ENCODE measurements at regions not wholly inside any gene's neighbourhood (a gene's known extent, or its start where the extent isn't known, plus 50 kb on each side); places are given as distances from the start of the nearest gene placed in this dataset.

DNA sequence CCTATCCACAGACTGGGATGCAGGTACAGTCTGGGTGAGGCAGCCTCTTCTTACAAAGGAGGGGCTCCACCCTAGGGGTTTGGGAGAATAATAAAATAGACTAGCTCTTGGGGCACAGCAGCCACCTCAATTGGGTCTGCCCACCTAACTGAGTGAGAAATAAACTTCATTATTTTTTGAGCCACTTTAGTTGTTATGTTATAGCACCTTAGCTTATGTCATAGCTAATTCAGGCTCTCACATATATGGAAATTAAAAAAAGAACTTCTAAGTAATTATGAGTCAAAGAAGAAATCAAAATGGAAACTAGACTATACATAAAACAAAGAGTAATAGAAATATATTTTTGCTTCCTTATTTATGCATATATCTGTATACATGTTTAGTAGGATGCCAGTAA, 318.5 kb upstream of the B3GALT2 start:
- DNase-seq (ENCODE audit: low spot score) = no peak

- no peak for DNase-seq (ENCODE audit: low spot score)
Measured at GRCh38 chr1:193498088-193498655, 311.8 kb upstream of the B3GALT2 start.

DNA sequence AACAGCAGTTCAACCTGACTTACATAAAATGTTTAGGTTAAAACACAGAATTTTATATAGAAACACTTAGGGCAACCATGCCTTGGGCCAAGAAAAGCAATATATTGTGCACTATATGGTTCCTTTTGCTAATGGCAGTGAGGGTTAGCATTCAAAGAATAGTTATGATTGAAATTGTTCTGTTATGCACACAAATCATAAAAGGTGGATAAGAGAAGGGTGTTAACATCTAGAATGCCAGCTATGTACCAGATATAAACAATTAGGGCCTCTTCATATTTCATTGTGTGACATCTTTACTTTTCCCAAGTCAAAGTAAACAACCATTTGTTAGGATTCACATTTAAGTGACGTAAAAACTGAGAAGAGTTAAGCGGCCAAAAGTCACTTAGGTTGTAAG, 308.0 kb upstream of the B3GALT2 start:
- no peak for DNase-seq (ENCODE audit: low spot score)

GRCh38 chr1:193489191-193489590, 302.8 kb upstream of the B3GALT2 start:
- DNase-seq (ENCODE audit: low spot score) = no peak

DNA sequence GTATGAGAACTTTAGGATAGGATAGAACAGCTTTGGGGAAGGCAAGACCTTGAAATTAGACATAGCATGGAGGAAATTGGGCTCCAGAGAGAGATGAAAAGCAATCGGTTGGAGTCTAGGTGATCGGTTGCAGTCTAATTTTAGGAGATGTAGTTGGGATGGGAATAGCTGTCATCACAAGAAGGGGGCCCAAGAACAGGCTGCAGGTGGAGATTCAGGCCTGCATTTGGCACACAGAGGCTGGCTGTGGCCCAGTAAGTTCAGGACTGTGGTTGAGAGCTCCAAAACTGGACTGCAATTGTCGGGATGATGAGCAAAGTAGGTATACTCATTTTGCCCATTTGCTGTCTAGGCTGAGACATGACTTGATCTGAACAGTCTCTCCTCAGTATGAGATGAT, 301.3 kb upstream of the B3GALT2 start:
- DNase-seq (ENCODE audit: low spot score) = no peak

DNA sequence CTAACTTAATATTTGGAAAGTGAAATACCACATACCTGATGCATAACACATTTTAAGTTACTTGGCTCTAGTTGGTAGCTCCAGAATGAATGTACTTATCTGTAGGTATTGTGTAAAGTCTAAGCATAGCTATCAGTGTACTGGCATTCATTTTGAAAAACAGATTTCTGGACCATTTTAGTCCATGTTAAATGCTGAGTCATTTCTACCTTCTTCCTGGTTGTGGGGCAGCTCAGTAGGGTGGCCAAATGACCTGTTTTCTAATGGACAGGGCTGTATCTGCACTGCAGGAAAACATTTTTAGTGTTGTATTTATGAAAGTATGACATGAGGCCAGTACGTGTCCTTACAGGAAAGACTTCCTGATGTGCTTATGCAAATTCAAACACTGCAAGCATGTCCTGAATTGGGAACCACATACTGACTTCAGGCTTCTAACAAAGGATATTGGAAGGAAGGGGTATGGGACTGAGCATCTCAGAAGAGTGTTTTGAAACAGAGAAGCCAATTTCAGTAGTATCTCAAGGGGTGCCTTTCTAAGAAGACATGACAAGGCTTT, 300.3 kb upstream of the B3GALT2 start:
- no peak for DNase-seq (ENCODE audit: low spot score)

DNA sequence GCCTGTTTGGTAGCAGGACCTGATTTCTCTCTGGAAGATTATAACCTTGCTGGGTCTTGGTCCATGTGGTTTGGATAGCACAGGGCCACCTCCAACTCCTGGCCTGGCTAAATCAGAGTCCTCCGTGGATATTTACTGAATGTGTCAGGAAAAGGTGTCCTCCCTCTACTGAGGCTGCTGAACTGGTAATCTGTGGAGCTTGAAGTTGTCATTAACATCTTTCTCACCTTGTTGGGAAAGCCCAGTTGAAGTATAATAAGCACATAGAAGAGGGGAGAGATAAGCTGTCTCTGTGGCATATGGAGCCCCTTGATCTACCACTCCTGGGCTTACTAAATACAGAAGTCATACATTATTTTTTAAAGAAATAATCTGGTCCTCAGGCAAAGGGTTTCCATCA, 294.3 kb upstream of the B3GALT2 start:
- no peak for DNase-seq (ENCODE audit: low spot score)

DNA sequence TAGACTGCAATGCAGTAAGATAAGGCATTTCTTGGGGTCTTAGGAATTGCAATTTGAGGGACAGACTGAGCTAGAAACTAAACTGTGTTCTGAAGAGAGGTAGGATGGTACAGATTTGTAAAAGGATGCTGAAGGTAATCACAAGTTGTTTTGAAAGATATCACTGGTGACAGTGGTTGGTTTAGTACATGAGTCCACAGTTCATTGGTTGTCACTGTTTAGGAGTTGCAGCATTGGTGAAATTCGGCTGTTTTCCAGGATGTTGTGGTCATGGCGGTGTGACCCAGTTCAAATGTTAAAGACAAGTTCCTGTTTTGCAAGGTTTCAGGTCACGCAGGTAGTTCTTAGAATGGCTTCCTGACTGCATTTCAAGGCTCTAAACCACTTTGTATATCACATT, 292.8 kb upstream of the B3GALT2 start:
- DNase-seq (ENCODE audit: low spot score) = no peak

DNA sequence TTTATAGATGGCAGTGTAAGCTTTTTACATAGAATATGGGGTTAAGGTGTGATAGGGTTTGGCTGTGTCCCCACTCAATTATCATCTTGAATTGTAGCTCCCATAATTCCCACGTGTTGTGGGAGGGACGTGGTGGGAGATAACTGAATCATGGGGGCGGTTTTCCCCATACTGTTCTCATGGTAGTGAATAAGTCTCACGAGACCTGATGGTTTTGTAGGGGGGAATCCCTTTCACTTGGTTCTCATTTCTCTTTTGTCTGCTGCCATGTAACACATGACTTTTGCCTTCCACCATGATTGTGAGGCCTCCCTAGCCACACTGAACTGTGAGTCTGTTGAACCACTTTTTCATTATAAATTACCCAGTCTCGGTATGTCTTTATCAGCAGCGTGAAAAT, 290.3 kb upstream of the B3GALT2 start:
- DNase-seq (ENCODE audit: low spot score) = no peak

DNA sequence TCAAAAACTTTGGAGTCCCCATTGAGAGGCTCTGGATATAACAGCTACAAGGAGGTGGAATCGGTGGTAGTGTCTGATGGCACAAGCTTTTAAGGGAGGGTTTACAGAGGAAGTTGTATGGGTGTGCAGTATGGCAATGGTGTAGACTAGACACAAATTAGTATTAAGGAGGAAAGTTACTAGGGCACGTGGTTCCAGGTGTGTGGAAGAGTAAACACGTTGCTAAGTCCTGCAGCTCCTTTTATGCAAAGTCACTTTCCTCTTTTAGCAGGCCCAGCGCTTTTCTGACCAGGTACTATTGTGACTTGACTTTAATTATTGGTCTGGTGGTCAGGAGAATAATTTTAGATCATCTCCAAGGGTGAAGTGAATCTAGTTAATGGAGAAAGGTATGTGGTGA, 287.5 kb upstream of the B3GALT2 start:
- no peak for DNase-seq (ENCODE audit: low spot score)

DNA sequence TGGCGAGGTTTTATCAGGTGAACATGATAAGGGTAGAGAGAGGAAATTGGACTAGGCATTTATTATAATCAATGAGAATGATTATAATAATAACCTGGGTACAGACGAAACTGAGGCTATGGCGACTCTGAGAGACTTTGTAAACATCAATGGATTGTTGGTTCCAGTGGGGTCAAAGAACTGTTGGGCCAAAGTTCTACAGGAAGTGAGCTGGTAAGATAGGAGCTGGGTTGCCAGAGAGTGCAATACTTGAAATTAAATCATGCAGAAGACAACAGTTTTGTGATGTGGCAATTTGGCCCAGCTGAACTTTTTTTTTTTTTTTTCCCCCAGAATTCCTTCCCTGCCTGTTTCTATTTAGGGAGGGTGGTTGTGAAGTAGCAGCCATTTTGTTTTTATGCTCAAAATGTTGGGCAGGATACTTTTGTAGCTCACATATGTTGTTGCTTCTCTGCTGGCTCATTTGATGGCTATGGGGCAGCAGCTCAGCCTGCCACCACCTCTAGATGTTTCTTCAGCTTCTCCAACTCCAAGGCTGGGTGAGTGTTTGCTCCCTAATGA, 286.5 kb upstream of the B3GALT2 start:
- no peak for DNase-seq (ENCODE audit: low spot score)

- DNase-seq (ENCODE audit: low spot score) = no peak
Measured at GRCh38 chr1:193472430-193472829, 286.0 kb upstream of the B3GALT2 start.

DNA sequence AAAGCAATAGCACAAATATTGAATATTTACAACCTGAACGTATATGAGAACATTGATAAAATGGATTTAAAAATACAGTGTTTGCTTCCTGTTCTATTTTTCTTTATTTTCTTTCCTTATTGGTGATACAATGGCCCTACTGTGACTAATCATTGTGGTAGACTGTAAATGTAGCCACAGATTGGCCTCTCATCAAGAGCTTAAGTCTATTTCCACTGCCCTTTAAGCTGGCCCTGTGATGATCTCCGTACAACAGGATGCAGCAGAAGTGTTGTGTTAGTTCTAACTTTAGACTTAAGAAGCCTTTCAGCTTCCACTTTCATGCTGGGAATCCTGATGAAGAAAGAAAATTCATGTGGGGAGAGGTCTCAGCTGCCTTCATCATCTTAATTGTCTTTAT, 285.6 kb upstream of the B3GALT2 start:
- no peak for DNase-seq (ENCODE audit: low spot score)

DNA sequence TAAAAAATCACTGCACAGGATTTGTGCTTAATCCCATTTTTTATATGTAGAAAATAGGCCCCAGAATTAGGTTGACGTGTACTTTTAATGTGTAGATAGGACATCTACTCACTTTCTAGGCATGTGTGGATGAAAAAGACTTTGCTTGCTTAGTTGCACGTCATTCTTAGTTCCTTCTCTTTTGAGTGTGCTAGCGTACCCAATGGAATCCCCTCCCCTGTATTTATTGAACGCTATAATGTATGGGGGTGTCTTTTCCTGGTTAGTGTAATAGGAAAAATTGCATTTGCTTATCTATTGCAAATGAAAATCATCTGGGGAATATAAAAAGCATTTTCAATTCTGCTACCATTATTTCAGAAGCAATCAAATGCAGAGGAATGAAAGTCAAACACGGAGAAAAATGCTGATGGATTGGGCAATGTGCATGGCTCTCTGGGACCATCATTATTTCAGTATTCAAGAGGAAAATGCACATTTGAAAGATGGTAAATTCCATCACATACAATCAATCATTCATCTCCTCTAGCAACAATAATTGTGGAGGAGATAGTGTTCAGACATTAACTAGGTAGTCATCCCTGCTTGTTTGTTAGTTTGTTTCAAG, 277.0 kb upstream of the B3GALT2 start:
- DNase-seq (ENCODE audit: low spot score) = no peak

- no peak for DNase-seq (ENCODE audit: low spot score)
Measured at GRCh38 chr1:193462629-193463320, 276.4 kb upstream of the B3GALT2 start.

DNA sequence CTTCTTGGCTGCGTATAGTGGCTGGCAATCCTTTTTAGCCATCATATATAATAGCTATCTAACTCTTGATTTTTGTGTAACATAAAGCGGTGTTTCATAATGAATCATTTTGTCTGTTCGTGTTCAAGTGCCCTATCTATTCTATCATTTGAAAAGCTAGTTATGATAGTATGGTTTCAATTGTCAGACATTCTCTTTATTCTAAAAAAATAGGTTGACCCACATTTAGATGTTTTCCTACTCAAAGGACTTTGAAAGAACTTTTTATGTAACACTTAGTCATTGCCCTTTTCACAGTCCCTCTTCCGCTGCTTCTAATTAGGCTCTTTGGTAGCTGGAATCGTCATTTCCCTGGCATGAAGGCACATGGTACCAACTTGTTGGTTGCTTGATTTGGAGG, 272.2 kb upstream of the B3GALT2 start:
- no peak for DNase-seq (ENCODE audit: low spot score)

GRCh38 chr1:193457676-193458075, 271.3 kb upstream of the B3GALT2 start:
- DNase-seq (ENCODE audit: low spot score) = no peak

GRCh38 chr1:193456811-193457280, 270.4 kb upstream of the B3GALT2 start:
- DNase-seq (ENCODE audit: low spot score) = no peak

DNA sequence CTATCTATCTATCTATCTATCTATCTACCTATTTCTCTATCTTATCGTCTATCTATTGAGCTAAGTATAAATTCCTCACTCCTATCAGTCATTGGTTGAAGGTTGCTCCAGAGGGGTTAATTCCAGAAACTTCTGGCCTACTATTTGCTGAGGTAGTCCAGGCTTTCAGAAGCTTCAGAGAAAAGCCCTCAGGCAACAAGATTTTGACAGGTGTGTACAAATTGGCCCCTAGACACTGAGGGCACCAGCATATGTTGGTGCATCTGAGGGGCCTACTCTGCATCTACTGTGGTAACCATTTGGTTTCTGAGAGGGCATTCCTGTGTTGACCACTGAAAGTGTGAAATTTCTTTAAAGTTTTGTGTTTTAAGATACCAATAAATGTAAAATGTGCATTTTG, 265.2 kb upstream of the B3GALT2 start:
- DNase-seq (ENCODE audit: low spot score) = no peak

- no peak for DNase-seq (ENCODE audit: low spot score)
Measured at GRCh38 chr1:193451001-193451400, 264.6 kb upstream of the B3GALT2 start.

- DNase-seq (ENCODE audit: low spot score) = no peak
Measured at GRCh38 chr1:193448682-193449461, 262.5 kb upstream of the B3GALT2 start.

GRCh38 chr1:193443886-193444285, 257.5 kb upstream of the B3GALT2 start:
- no peak for DNase-seq (ENCODE audit: low spot score)

All from left forelimb (tissue), 1 donor.